Ovary (tissue), 7 donors: ENCODE measurements at regions not wholly inside any gene's neighbourhood (a gene's known extent, or its start where the extent isn't known, plus 50 kb on each side); places are given as distances from the start of the nearest gene placed in this dataset.

Experiments used
- DNase-seq, 5 donors: peaks; one replicate each; pipeline ENCODE4 v3.0.0-alpha.2; 2019 to 2020
- H3K27ac ChIP-seq, 2 donors: fragments of 200-600 bp; one replicate each; pipeline versions ENCODE4 v1.5.1 to v1.8.0; 2019 to 2022
- H3K27me3 ChIP-seq: fragments of 200-600 bp; one replicate; pipeline ENCODE4 v1.8.0; 2022
- H3K36me3 ChIP-seq: fragments of 200-600 bp; sonication (generic); one replicate; pipeline ENCODE4 v1.5.1; 2019
- H3K4me1 ChIP-seq: one replicate; pipeline ENCODE4 v1.8.1; 2013; ENCODE audit warnings: mild to moderate bottlenecking, moderate library complexity; ENCODE audit not compliant: insufficient read depth
- H3K4me3 ChIP-seq: fragments of 200-600 bp; sonication (generic); one replicate; pipeline ENCODE4 v1.5.1; 2017
- H3K9me3 ChIP-seq, 2 donors: fragments of 200-600 bp in 1 of 2; sonication (generic) in 1 of 2; one replicate each; pipeline versions ENCODE4 v1.5.1 to v1.8.1; 2013 to 2019; ENCODE audit warnings: mild to moderate bottlenecking in 1 of 2, moderate library complexity in 1 of 2
- CTCF ChIP-seq, 3 donors: fragments of 450-650 bp in 2 of 3; fragments of 200-600 bp in 1 of 3; IDR thresholded peaks; one replicate each; pipeline versions ENCODE4 v1.5.1 to v1.8.0; 2016 to 2022; ENCODE audit warnings: antibody characterized with exemption in 3 of 3, mild to moderate bottlenecking in 1 of 3
- EP300 ChIP-seq: sonication (generic); formaldehyde crosslinking; IDR thresholded peaks from one replicate; pipeline ENCODE4 v1.6.1; 2017; ENCODE audit warnings: antibody characterized with exemption
- POLR2A ChIP-seq: fragments of 450-650 bp; IDR thresholded peaks from one replicate; pipeline ENCODE4 v1.6.1; 2017; ENCODE audit warnings: antibody characterized with exemption, mild to moderate bottlenecking, moderate library complexity
- WGBS, 3 donors: extraction: QIAGEN DNeasy Blood & Tissue Kit in 1 of 3; methylation state at CpG; one replicate each; pipeline versions ENCODE4 v1.1.5 to v1.1.7; 2013 to 2017; 5-methylcytosine and 5-hydroxymethylcytosine counted together
- intact Hi-C, 4 donors: fragments of 100-400 bp; cut with DNase I; formaldehyde crosslinking; loops; one replicate each; pipeline versions ENCODE4 v1.11.0 to v1.15.1; 2022 to 2023
- donor health status: DM: no; HTN: no; CAD: no; lungs with moderate emphysema.
- donor health status: DM: no; HTN: no; CAD: no.
- donor health status: Bipolar disorder and iron deficiency.
- donor health status: DM: no; HTN: no; CAD: no.
- donor health status: DM: yes; HTN: yes; CAD: no.

- H3K36me3 ChIP-seq = no peaks in the 10 kb centered on the region
- no peaks in the 10 kb centered on the region for H3K4me1 ChIP-seq
- no peak overlapping the region for H3K27ac ChIP-seq
- no peaks in the 10 kb centered on the region for H3K27me3 ChIP-seq
- intact Hi-C loops = no loop called here
- H3K9me3 ChIP-seq = no peaks in the 10 kb centered on the region
- no peak for DNase-seq
- H3K4me3 ChIP-seq = no peak overlapping the region
- TF ChIP-seq POLR2A = no peak
- TF ChIP-seq EP300 = no peak
- no peak for TF ChIP-seq CTCF (IDR thresholded peaks at IDR 0.05)
These were observed 236.1 kb upstream of the CADM1 start for GRCh38 chr11:115740324-115740723.

- H3K4me1 ChIP-seq = no peaks in the 10 kb centered on the region
- H3K27me3 ChIP-seq = no peaks in the 10 kb centered on the region
- intact Hi-C loops = loop anchor here in 1 of 4 donors (10.0 kb wide), 1 partner anchor 65 kb away; no protein-coding TSS in a partner anchor
- H3K27ac ChIP-seq = no peak overlapping the region
- no peak overlapping the region for H3K4me3 ChIP-seq
- WGBS, 3 donors = 61 to 69% (median 65%) methylated on average over 3 of the region's 3 CpGs
- H3K9me3 ChIP-seq = no peaks in the 10 kb centered on the region
- no peak for DNase-seq
- TF ChIP-seq POLR2A (no peak), EP300 (no peak), CTCF (IDR thresholded peaks at IDR 0.05) (no peak)
- no peaks in the 10 kb centered on the region for H3K36me3 ChIP-seq
These were observed 235.7 kb upstream of the CADM1 start for GRCh38 chr11:115739878-115740277.

- Histone ChIP-seq H3K27ac (no peak overlapping the region), H3K4me3 (no peak overlapping the region), H3K9me3 (no peaks in the 10 kb centered on the region), H3K36me3 (no peaks in the 10 kb centered on the region), H3K4me1 (no peaks in the 10 kb centered on the region), H3K27me3 (no peaks in the 10 kb centered on the region)
- intact Hi-C loops = loop anchor here in 1 of 4 donors (10.0 kb wide), 1 partner anchor 64 kb away; no protein-coding TSS in a partner anchor
- TF ChIP-seq CTCF (IDR thresholded peaks at IDR 0.05) = no peak
- WGBS, 3 donors = 72 to 79% (median 75%) methylated on average over 6 of the region's 6 CpGs
- DNase-seq = no peak
These were observed 234.9 kb upstream of the CADM1 start for GRCh38 chr11:115739146-115739545.

DNA sequence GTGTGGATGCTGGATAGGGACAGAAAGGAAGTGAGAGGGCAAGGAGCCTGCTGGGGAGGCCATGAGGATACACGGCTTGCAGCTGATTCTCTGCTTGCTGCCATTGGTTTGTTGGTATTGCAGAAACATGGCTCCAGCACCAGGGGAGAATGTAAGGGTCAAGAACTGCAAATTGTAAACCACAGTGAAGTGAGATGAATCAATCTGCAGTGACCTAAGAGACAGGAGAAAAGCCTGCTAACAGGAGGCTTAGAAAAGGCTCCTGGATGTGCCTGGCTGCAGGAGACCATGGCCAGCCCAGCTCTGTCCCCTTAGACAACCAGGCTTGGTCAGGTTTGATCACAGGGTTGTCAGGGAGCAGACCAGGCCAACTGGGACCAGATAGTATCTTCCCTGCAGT, 233.7 kb upstream of the CADM1 start:
- Histone ChIP-seq H3K4me1 (no peaks in the 10 kb centered on the region), H3K9me3 (no peaks in the 10 kb centered on the region), H3K27me3 (no peaks in the 10 kb centered on the region), H3K36me3 (no peaks in the 10 kb centered on the region), H3K4me3 (no peak overlapping the region), H3K27ac (no peak overlapping the region)
- DNase-seq = no peak
- intact Hi-C loops = loop anchor here in 1 of 4 donors (10.0 kb wide), 1 partner anchor 63 kb away; no protein-coding TSS in a partner anchor
- TF ChIP-seq POLR2A (no peak), EP300 (no peak), CTCF (IDR thresholded peaks at IDR 0.05) (no peak)
- 59 to 71% (median 67%) methylated on average over 1 of the region's 1 CpG for WGBS, 3 donors
